Glomerular visceral epithelial cell (primary cell): ENCODE measurements at regions not wholly inside any gene's neighbourhood (a gene's known extent, or its start where the extent isn't known, plus 50 kb on each side); places are given as distances from the start of the nearest gene placed in this dataset.

Experiments
- DNase-seq: peaks from one replicate; pipeline ENCODE4 v3.0.0-alpha.2; 2016; ENCODE audit errors: extremely low spot score

GRCh38 chr2:70397186-70397585 lies 95.3 kb upstream of the FAM136A start:
- DNase-seq = no peak

- DNase-seq = no peak
These were observed 94.7 kb upstream of the FAM136A start for GRCh38 chr2:70396612-70397011.

DNA sequence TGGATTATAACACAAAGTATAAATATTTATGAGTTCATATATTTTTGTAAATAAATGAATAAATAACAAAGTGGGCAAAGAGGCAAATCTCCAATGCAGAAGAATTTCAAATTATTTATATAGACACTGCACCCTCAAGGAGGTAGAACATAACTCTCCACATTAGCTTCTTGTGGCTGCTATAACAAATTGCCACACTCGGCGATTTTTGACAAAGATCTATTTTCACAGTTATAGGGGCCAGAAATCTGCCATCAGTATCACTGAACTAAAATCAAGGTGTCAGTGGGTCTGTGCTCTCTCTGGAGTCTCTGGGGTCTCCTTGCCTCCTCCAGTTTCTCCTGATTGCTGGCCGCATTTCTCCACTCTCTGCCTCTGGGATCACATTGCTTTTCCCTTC lies 92.0 kb upstream of the FAM136A start:
- DNase-seq = no peak

GRCh38 chr2:70391988-70392387 lies 90.1 kb upstream of the FAM136A start:
- DNase-seq = no peak

DNA sequence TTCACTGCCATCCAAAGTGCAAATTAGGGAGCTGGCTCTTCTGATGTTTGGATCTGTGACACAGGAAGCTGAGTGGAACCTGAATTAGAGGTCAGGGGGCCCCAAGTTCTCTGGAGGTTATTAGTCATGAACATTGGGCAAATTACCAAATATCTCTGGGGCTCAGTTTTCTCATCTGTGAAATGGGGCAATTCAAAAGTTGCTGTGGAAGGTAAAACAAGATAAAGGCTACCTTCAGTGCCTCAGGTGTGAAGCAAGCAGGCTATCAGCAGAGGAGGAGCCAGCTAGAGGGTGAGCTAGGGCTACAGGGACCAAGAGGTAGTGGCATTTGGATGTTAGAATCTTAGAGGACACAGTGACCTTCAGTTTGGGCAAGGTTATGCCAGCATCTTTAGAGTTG lies 89.4 kb upstream of the FAM136A start:
- no peak for DNase-seq

DNA sequence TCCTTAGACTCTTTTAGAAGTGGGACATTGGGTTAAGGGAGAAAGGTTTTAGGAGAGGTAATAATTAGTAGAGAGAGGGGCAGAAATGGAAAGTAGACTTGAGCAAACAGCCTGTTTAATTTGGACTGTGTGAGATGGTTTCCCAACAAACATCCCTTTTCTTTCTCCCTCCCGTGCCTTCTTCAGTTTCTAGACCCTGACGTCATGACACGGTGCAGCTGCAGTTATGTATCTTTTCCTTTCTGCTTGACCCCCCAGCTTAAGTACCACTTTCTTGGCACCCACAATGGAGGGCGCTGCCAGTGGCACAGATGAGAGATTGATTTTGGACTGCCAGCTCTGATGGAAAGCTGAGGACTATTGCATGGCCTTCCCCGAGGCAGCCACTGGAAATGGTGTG lies 86.9 kb upstream of the FAM136A start:
- DNase-seq = no peak

GRCh38 chr2:70388128-70388527 lies 86.3 kb upstream of the FAM136A start:
- DNase-seq = no peak

DNA sequence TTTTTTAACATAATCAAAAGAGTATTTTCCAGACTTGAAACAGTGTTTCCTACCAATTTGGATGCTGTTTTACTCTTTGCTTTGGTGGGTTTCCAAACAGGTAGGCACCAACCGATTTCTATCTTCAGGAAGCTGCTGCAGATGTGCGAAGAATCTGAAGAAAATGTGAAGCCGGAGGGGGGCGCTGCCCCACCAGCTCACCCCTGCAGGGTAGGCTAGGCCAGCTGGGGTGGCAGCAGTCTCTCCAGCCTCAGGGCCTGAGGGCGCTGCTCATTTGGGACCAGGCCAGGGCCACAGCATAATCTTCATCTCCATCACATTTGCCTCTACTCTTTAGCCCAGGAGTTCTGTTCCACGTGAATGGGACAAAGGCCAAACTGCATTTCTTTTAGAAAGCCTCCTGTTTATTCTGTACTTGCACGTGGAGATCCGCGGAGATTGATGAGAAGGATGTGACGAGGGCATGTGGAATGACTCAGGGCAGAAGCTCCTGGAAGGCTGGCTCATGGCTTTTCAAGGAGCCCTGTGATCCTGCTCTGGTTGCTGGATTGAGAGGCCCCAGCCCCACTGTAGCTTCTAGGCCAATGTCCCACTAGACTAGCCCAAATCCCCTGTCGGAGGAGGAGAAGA lies 84.2 kb upstream of the FAM136A start:
- DNase-seq = no peak

DNA sequence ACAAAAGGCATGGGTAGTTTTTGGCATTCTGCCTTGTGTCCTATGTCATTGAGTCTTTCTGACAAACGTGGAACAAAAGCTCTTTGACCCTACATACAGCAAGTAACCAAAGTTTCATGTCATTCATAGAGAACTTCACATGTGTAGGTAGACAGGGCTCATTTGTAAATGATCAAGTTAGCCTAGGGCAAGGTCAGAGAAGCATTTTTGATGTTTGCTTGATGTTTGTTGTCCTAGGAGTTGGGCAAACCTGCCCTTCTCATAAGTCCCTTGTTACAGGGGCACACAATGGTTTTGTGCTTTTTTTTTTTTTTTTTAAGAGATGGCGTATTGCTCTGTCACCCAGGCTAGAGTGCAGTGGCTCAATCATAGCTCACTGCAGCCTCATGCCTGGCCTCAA lies 83.3 kb upstream of the FAM136A start:
- DNase-seq = no peak

DNA sequence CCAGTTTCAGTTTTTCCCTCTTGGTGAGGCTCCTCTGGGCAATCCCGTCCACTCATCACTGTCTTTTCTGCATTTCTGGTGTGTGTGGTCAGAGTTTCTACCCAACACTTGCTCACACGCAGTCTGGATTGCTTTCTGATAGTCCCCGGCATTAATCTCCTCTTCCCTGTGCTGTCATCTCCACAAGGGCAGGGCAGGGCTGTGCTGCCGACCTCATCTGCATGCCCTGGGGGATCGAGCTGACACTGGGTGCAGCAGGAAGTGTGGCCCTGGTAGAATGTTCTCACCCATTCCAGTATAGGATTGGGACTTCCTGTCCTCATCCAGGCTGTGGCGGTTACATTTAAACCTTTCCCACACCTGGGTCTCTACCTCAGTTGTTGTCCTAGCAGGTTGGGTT lies 80.0 kb upstream of the FAM136A start:
- DNase-seq = peak; percentile 16

DNA sequence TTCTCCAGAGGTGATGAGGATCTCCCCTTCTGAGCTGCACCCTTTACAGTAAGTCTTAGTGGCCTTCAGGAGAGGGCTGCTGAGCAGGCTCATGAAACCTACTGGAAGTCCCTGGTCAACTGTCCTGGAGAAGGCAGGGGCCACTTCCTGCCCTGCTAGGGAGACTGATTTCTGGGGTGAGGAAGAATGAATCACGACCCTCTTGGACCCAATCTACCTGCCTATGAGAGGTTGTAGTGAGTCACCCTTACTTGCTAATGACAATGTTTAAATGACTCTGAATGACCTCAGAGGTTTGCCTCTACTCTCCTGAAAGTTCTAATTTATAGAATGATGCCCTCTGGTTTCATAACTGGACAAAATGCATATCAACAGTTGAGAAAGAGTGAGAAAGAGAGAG lies 79.4 kb upstream of the FAM136A start:
- no peak for DNase-seq

GRCh38 chr2:70380621-70381020 lies 78.8 kb upstream of the FAM136A start:
- no peak for DNase-seq

GRCh38 chr2:70374616-70375015 lies 72.7 kb upstream of the FAM136A start:
- no peak for DNase-seq

DNA sequence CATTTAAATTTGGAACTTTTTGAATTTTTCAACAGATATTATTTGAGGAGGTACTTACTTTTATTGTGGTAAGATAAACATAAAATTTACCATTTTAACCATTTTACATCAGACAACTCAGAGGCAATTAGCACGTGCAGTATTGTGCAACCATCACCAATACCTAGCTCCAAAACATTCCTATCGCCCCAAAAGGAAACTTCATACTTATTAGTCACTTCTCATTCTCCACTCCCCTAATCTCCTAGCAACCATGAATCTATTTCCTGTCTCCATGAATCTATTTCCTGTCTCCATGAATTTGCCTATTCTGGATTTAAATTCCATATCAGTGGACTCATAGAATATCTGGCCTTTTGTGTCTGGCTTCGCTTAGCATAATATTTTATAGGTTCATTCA lies 69.9 kb upstream of the FAM136A start:
- DNase-seq = peak; percentile 25

DNA sequence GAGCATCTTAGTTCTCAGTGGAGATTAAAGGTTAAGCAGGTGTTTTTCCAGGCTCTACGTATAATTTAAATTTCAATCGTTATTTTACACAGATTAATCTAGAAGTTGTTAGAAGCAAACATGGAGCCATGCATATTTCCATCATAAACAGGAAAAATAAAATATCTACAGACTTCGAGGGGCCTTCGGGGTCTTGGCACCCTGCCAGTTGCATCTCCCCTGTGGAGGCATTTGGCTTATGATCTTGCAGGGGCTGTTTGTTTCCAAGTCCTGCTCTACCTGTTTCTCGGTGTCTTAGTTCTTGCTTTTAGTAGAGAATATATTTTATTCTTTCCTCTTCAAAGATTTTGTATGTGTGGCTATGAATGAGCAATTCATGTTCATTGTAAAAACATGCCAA lies 67.2 kb upstream of the FAM136A start:
- no peak for DNase-seq

DNA sequence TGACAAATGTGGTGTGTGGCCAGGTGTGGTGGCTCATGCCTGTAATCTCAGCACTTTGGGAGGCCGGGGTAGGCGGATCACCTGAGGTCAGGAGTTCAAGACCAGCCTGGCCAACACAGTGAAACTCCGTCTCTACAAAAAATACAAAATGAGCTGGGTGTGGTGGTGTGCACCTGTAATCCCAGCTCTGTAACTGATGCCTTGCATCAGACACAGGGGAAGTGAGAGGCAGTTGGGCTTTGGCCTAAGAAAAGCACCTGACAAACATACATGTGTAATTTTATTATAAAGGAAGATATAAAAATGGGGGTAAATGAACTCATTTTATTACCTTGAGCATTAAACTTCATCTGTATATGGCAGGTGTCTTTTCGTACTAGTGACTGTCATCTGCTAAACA lies 66.7 kb upstream of the FAM136A start:
- DNase-seq = no peak

DNA sequence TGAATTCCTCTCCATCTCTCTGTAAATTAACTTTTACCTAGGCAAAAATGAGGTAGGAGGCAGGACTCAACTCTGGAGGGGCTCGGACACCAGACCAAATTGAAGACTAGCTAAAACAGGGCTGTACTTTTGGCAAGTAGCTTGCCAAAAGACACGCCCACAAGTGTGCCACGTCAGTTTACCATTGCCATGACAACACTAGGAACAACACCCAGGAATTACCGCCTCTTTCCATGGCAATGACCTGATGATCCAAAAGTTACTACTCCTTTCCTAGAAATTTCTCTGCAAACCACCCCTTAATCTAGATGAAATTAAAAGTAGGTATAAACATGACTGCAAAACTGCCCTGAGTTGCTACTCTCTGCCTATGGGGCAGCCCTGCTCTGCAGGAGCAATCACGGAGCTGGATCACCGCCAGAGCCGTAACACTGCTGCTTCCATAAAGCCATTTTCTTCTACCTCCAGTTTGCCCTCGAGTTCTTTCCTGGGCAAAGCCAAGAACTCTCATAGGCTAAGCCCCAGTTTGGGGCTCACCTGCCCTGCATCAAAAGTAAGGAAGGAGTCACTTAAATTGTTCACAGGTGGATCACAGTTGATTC lies 66.0 kb upstream of the FAM136A start:
- DNase-seq = no peak

DNA sequence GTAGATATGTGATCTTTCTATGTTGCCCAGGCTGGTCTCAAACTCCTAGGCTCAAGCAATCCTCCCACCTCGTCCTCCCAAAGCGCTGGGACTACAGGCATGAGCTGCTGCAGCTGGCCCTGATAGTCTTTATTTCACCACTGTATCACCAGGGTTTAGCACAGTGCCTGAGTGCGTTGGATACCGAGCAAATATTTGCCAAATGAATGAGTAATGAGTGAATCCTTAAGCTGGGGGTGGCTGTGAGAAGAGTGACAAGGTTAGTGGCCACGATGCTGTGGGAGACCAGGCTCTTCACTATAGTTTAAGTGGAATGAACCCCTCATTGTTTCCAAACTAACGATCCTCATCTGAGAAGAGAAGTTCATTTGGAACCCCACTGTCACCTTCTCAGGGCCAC lies 60.8 kb upstream of the FAM136A start:
- DNase-seq = no peak

- DNase-seq = no peak
These were observed 58.9 kb upstream of the FAM136A start for GRCh38 chr2:70360661-70361270.

- no peak for DNase-seq
These were observed 55.8 kb upstream of the FAM136A start for GRCh38 chr2:70357684-70358071.

GRCh38 chr2:70356941-70357683 lies 55.2 kb upstream of the FAM136A start:
- no peak for DNase-seq

DNA sequence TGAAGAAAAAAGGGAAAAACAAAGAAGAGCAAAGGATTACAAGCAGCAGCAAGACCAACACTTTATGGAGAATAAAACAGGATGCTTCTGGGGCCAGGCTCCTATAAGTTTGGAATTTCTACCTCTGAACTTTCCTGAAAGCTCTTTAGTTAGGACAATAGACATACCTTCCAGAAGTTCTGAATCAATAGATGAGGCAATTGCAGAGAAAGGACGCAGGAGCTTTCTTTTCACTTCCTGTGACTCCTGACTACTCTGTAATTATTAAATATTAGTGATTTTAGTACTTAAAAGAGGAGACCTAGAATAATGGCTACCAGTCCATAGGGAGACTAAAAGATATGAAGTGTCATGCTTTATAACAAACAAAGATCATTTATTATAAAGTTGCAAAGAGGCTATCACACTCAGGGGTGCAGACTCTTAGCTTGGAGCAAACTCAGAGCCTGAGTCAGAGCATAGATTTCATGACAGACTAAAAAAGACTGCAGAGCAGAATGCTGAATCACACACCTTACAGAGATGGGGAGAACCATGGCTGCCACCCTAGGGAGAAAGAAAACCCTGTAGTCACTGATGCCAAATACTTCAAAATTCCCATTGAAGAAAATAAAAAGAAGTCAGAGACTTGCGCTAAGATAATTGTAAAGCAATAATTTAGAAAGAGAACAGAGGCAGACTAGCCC lies 52.5 kb upstream of the FAM136A start:
- no peak for DNase-seq
